SH-SY5Y (cell line): ENCODE measurements at regions not wholly inside any gene's neighbourhood (a gene's known extent, or its start where the extent isn't known, plus 50 kb on each side); places are given as distances from the start of the nearest gene placed in this dataset.

Experiments
- GATA2 ChIP-seq: IDR thresholded peaks from 2 replicates; pipeline ENCODE4 v1.6.1; 2011; ENCODE audit warnings: mild to moderate bottlenecking, low read depth, low read length
- GATA3 ChIP-seq: IDR thresholded peaks from 2 replicates; pipeline ENCODE4 v1.6.1; 2011; ENCODE audit warnings: low read depth, mild to moderate bottlenecking, low read length, moderate library complexity

GRCh38 chr7:54292171-54292925 lies 249.8 kb upstream of the VSTM2A start:
- no peak for TF ChIP-seq GATA2
- no peak for TF ChIP-seq GATA3

- TF ChIP-seq GATA3: no peak
- TF ChIP-seq GATA2: no peak
Measured at GRCh38 chr7:54299426-54299825, 242.7 kb upstream of the VSTM2A start.

- no peak for TF ChIP-seq GATA3
Measured at GRCh38 chr7:54326592-54327167, 215.5 kb upstream of the VSTM2A start.

GRCh38 chr7:54330216-54330800 lies 211.9 kb upstream of the VSTM2A start:
- TF ChIP-seq GATA2: no peak
- no peak for TF ChIP-seq GATA3

- TF ChIP-seq GATA2 (no peak), GATA3 (no peak)
Measured at GRCh38 chr7:54331311-54331710, 210.9 kb upstream of the VSTM2A start.

- TF ChIP-seq GATA3: no peak
- TF ChIP-seq GATA2: no peak
Measured at GRCh38 chr7:54332301-54332700, 209.9 kb upstream of the VSTM2A start.

- TF ChIP-seq GATA2 (no peak), GATA3 (no peak)
Measured at GRCh38 chr7:54333952-54334351, 208.2 kb upstream of the VSTM2A start.

- TF ChIP-seq GATA2 (no peak), GATA3 (no peak)
Measured at GRCh38 chr7:54336800-54337199, 205.4 kb upstream of the VSTM2A start.

GRCh38 chr7:54337466-54337865 lies 204.7 kb upstream of the VSTM2A start:
- no peak for TF ChIP-seq GATA2
- no peak for TF ChIP-seq GATA3

GRCh38 chr7:54338319-54338718 lies 203.9 kb upstream of the VSTM2A start:
- TF ChIP-seq GATA2 (no peak), GATA3 (no peak)

GRCh38 chr7:54339073-54339472 lies 203.1 kb upstream of the VSTM2A start:
- TF ChIP-seq GATA3 (peak; percentile 89), GATA2 (peak; percentile 89)

GRCh38 chr7:54342458-54342857 lies 199.7 kb upstream of the VSTM2A start:
- TF ChIP-seq GATA3 (no peak), GATA2 (no peak)

- TF ChIP-seq GATA3: no peak
- TF ChIP-seq GATA2: no peak
Measured at GRCh38 chr7:54343511-54343910, 198.7 kb upstream of the VSTM2A start.

- TF ChIP-seq GATA2: no peak
- TF ChIP-seq GATA3: no peak
Measured at GRCh38 chr7:54345746-54346145, 196.4 kb upstream of the VSTM2A start.

- TF ChIP-seq GATA2 (no peak), GATA3 (no peak)
Measured at GRCh38 chr7:54349229-54349628, 192.9 kb upstream of the VSTM2A start.

- TF ChIP-seq GATA2 (no peak), GATA3 (no peak)
Measured at GRCh38 chr7:54354436-54354835, 187.7 kb upstream of the VSTM2A start.
